Amniotic stem cell (primary cell): ENCODE measurements at regions not wholly inside any gene's neighbourhood (a gene's known extent, or its start where the extent isn't known, plus 50 kb on each side); places are given as distances from the start of the nearest gene placed in this dataset.

Experiments used
- DNase-seq: peaks from one replicate; lab custom pipeline; 2025; lab: John Stamatoyannopoulos, UW

GRCh38 chr4:29521281-29521680 is 1198.9 kb upstream of the PCDH7 start:
- no peak for DNase-seq

GRCh38 chr4:29536745-29537144 is 1183.4 kb upstream of the PCDH7 start:
- DNase-seq: no peak

- no peak for DNase-seq
These were observed 1181.1 kb upstream of the PCDH7 start for GRCh38 chr4:29538889-29539646.

GRCh38 chr4:29540439-29541102 is 1179.6 kb upstream of the PCDH7 start:
- DNase-seq: no peak

- DNase-seq: no peak
These were observed 1178.4 kb upstream of the PCDH7 start for GRCh38 chr4:29541757-29542156.

- DNase-seq: no peak
These were observed 1170.8 kb upstream of the PCDH7 start for GRCh38 chr4:29549342-29549741.

- no peak for DNase-seq
These were observed 1168.3 kb upstream of the PCDH7 start for GRCh38 chr4:29551821-29552220.

GRCh38 chr4:29553846-29554245 is 1166.3 kb upstream of the PCDH7 start:
- DNase-seq: no peak

- DNase-seq: no peak
These were observed 1161.4 kb upstream of the PCDH7 start for GRCh38 chr4:29558789-29559188.

GRCh38 chr4:29559286-29559685 is 1160.9 kb upstream of the PCDH7 start:
- DNase-seq: no peak

GRCh38 chr4:29560452-29560851 is 1159.7 kb upstream of the PCDH7 start:
- no peak for DNase-seq

- no peak for DNase-seq
These were observed 1154.9 kb upstream of the PCDH7 start for GRCh38 chr4:29565256-29565655.

- DNase-seq: no peak
These were observed 1153.8 kb upstream of the PCDH7 start for GRCh38 chr4:29566371-29566770.

- DNase-seq: no peak
These were observed 1148.8 kb upstream of the PCDH7 start for GRCh38 chr4:29571322-29571721.

- no peak for DNase-seq
These were observed 1141.8 kb upstream of the PCDH7 start for GRCh38 chr4:29578329-29578728.

GRCh38 chr4:29581457-29581856 is 1138.7 kb upstream of the PCDH7 start:
- no peak for DNase-seq

- DNase-seq: no peak
These were observed 1131.6 kb upstream of the PCDH7 start for GRCh38 chr4:29588617-29589016.

- no peak for DNase-seq
These were observed 1123.9 kb upstream of the PCDH7 start for GRCh38 chr4:29596228-29596627.

- no peak for DNase-seq
These were observed 1101.0 kb upstream of the PCDH7 start for GRCh38 chr4:29619168-29619567.

GRCh38 chr4:29632199-29632598 is 1088.0 kb upstream of the PCDH7 start:
- no peak for DNase-seq

GRCh38 chr4:29636961-29637360 is 1083.2 kb upstream of the PCDH7 start:
- DNase-seq: no peak

GRCh38 chr4:29653221-29653620 is 1066.9 kb upstream of the PCDH7 start:
- DNase-seq: no peak

GRCh38 chr4:29680644-29681043 is 1039.5 kb upstream of the PCDH7 start:
- DNase-seq: no peak

- no peak for DNase-seq
These were observed 1016.1 kb upstream of the PCDH7 start for GRCh38 chr4:29704059-29704458.
